Uterus (tissue), 2 donors: ENCODE measurements at regions not wholly inside any gene's neighbourhood (a gene's known extent, or its start where the extent isn't known, plus 50 kb on each side); places are given as distances from the start of the nearest gene placed in this dataset.

ENCODE experiments used
- CTCF ChIP-seq, 4 experiments: fragments of 200-600 bp in 2 of 4; fragments of 450-650 bp in 2 of 4; sonication (generic) in 2 of 4; IDR thresholded peaks; one replicate each; pipeline ENCODE4 v1.5.1; 2016 to 2019; ENCODE audit warnings: antibody characterized with exemption in 4 of 4, mild to moderate bottlenecking in 2 of 4, moderate library complexity in 1 of 4
- POLR2A ChIP-seq, 2 donors: fragments of 450-650 bp; IDR thresholded peaks; one replicate each; pipeline ENCODE4 v1.6.1; 2016; ENCODE audit warnings: antibody characterized with exemption in 2 of 2, mild to moderate bottlenecking in 1 of 2, moderate library complexity in 1 of 2

- no peak for TF ChIP-seq CTCF (IDR thresholded peaks at IDR 0.05)
- TF ChIP-seq POLR2A (IDR thresholded peaks at IDR 0.05) = no peak
Observed at GRCh38 chrX:104400387-104400786, 145.7 kb upstream of the ESX1 start.
